Rectal smooth muscle tissue (tissue), 1 donor: ENCODE measurements at regions not wholly inside any gene's neighbourhood (a gene's known extent, or its start where the extent isn't known, plus 50 kb on each side); places are given as distances from the start of the nearest gene placed in this dataset.

ENCODE experiments used
- H3K27ac ChIP-seq: one replicate; pipeline ENCODE4 v1.7.0; 2013; ENCODE audit warnings: low read depth, low read length, inconsistent platforms
- H3K27me3 ChIP-seq: one replicate; pipeline ENCODE4 v1.7.0; 2013; ENCODE audit warnings: low read length; ENCODE audit not compliant: control insufficient read depth, insufficient read depth
- H3K36me3 ChIP-seq: one replicate; pipeline ENCODE4 v1.7.0; 2013; ENCODE audit warnings: low read length; ENCODE audit not compliant: control insufficient read depth, insufficient read depth
- H3K4me1 ChIP-seq: one replicate; pipeline ENCODE4 v1.7.0; 2013; ENCODE audit warnings: low read length; ENCODE audit not compliant: control insufficient read depth, insufficient read depth
- H3K4me3 ChIP-seq: one replicate; pipeline ENCODE4 v1.7.0; 2013; ENCODE audit warnings: low read length
- H3K9ac ChIP-seq: one replicate; pipeline ENCODE4 v1.7.0; 2013; ENCODE audit warnings: low read length

DNA sequence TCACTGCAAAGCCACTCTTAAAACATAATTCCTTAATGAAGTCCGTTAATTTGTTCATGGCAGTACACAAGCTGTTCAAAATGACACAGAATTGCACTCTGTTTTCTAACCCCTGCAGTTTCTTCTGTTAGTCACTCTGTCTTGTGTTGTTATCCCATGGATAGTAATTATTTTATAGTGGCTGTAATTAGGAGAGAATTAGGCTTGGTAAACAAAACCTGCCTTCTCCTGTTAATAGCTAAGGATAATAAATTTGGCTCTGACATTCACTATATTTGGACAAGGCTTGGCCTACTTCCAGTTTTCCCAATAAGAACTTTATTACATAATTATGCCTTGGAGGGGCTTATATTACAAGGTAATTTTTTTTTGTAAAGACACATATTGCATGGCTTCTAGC is 330.3 kb upstream of the FIGN start:
- no peaks in the 10 kb centered on the region for H3K27me3 ChIP-seq
- no peak overlapping the region for H3K9ac ChIP-seq
- H3K4me3 ChIP-seq, result no peak overlapping the region
- no peak overlapping the region for H3K27ac ChIP-seq
- H3K36me3 ChIP-seq, result no peaks in the 10 kb centered on the region
- H3K4me1 ChIP-seq, result no peaks in the 10 kb centered on the region

- Histone ChIP-seq H3K4me1 (no peaks in the 10 kb centered on the region), H3K27me3 (no peaks in the 10 kb centered on the region), H3K4me3 (no peak overlapping the region), H3K27ac (no peak overlapping the region), H3K9ac (no peak overlapping the region), H3K36me3 (no peaks in the 10 kb centered on the region)
These were observed 329.2 kb upstream of the FIGN start for GRCh38 chr2:164065038-164065437.

- Histone ChIP-seq H3K9ac (no peak overlapping the region), H3K4me1 (no peaks in the 10 kb centered on the region), H3K36me3 (no peaks in the 10 kb centered on the region), H3K27me3 (no peaks in the 10 kb centered on the region), H3K4me3 (no peak overlapping the region), H3K27ac (no peak overlapping the region)
These were observed 325.4 kb upstream of the FIGN start for GRCh38 chr2:164061129-164061746.

DNA sequence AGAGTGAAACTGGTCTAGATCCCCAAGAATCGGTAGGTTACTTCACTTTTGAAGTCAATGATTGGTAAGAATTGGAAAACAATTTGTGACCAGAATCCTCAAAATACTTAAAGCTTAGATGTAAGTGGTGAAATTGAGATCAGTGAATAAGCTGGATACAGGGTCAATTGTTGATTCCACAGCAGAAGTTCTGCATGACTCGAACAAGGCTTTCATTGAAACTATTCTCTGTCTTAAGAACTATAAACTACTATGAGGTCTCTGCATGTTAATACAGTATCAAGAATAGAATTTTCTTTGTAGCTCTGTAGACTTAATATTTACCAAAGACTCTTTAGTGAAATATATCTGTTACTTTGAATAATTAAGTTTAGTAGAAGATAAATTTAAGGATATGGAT is 324.2 kb upstream of the FIGN start:
- no peak overlapping the region for H3K4me3 ChIP-seq
- no peak overlapping the region for H3K27ac ChIP-seq
- H3K36me3 ChIP-seq, result no peaks in the 10 kb centered on the region
- no peaks in the 10 kb centered on the region for H3K27me3 ChIP-seq
- no peak overlapping the region for H3K9ac ChIP-seq
- H3K4me1 ChIP-seq, result no peaks in the 10 kb centered on the region

DNA sequence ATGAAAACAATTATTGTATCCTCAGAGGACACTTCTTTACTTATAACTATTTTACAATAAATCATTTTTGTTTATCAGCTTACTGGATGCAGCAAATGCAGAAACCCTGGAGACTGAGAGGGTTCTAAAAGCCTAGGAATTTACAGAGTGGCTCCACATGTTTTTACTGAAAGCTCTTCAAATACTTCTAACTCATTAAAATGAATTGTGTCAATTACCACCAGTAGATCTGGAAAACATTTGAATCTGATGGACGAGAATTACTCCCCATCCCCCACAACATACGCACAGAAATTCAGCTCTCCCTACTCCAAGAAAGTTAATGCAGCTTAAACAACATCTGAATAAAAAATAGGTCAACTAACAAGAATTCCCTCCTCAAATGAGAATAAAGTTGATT is 319.8 kb upstream of the FIGN start:
- Histone ChIP-seq H3K27ac (no peak overlapping the region), H3K4me3 (no peak overlapping the region), H3K4me1 (no peaks in the 10 kb centered on the region), H3K36me3 (no peaks in the 10 kb centered on the region), H3K9ac (no peak overlapping the region), H3K27me3 (no peaks in the 10 kb centered on the region)

- no peak overlapping the region for H3K27ac ChIP-seq
- no peaks in the 10 kb centered on the region for H3K27me3 ChIP-seq
These were observed 318.8 kb upstream of the FIGN start for GRCh38 chr2:164054651-164055050.

GRCh38 chr2:164053021-164053420 is 317.2 kb upstream of the FIGN start:
- Histone ChIP-seq H3K27me3 (no peaks in the 10 kb centered on the region), H3K36me3 (no peaks in the 10 kb centered on the region), H3K4me1 (no peaks in the 10 kb centered on the region), H3K4me3 (no peak overlapping the region), H3K27ac (no peak overlapping the region), H3K9ac (no peak overlapping the region)

More at GRCh38 chr2:164054651-164055050, 318.8 kb upstream of the FIGN start:
- Histone ChIP-seq H3K9ac (no peak overlapping the region), H3K4me3 (no peak overlapping the region), H3K36me3 (no peaks in the 10 kb centered on the region), H3K4me1 (no peaks in the 10 kb centered on the region)

DNA sequence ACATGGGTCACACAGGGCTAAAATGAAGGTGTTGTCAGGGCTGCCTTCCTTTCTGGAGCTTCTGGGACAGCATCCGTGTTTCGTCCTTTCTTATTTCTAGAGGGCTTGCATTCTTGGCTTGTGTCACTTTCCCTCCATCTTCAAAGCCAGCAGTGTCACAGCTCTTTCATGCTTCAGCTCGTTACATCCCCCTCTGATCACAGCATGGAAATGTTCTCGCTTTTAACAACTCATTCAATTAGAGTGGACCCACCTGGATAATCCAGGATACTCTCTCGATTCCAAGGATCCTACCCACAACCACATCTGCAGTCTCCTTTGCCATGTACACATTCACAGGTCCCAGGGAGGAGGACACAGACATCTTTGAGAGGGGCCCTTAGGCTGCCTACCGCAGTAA is 316.2 kb upstream of the FIGN start:
- Histone ChIP-seq H3K27me3 (no peaks in the 10 kb centered on the region), H3K27ac (no peak overlapping the region), H3K4me3 (no peak overlapping the region), H3K36me3 (no peaks in the 10 kb centered on the region), H3K9ac (no peak overlapping the region), H3K4me1 (no peaks in the 10 kb centered on the region)

GRCh38 chr2:164048729-164049128 is 312.9 kb upstream of the FIGN start:
- Histone ChIP-seq H3K27me3 (no peaks in the 10 kb centered on the region), H3K4me1 (no peaks in the 10 kb centered on the region), H3K9ac (no peak overlapping the region), H3K27ac (no peak overlapping the region), H3K36me3 (no peaks in the 10 kb centered on the region), H3K4me3 (no peak overlapping the region)

- Histone ChIP-seq H3K27me3 (no peaks in the 10 kb centered on the region), H3K4me3 (no peak overlapping the region), H3K4me1 (no peaks in the 10 kb centered on the region), H3K36me3 (no peaks in the 10 kb centered on the region), H3K27ac (no peak overlapping the region), H3K9ac (no peak overlapping the region)
These were observed 310.2 kb upstream of the FIGN start for GRCh38 chr2:164046040-164046439.

DNA sequence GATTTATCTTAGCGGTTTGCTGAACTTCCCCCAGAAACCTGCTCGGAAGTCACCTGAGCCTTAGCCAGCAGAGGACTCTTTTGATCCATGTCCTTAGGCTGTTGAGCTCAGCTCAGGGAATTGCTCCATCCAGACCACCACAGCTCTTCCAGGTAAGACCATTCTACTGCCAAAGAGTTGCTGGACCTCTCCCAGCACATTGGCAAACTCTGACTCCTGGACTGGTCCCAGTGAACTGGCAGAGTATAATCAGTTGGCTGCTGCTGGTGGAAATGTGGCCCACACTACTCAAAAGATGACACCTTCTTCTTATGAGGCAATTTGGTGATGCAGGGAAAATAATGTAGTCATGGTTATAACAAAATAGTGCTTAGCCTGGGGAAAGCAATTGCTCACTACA is 308.8 kb upstream of the FIGN start:
- no peak overlapping the region for H3K4me3 ChIP-seq
- no peaks in the 10 kb centered on the region for H3K4me1 ChIP-seq
- H3K27me3 ChIP-seq, result no peaks in the 10 kb centered on the region
- H3K36me3 ChIP-seq, result no peaks in the 10 kb centered on the region
- no peak overlapping the region for H3K27ac ChIP-seq
- no peak overlapping the region for H3K9ac ChIP-seq

DNA sequence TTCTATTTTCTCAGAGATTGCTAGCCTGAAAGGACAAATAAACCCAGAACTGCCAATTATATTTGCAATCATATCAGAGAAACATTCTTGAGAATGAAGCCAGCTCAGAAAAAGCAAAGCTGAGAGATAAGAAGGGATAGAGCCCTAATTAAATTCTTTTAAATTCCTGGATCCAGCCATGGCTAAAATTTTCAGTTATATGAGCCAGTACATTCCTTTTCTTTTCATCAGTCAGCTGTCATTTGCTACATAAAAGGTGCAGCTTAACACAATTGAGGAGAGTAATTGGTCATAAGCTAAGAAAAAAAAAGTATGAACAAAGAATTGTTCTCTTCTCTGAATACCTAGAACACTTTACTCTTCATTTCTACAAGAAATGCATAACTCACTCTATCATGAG is 303.5 kb upstream of the FIGN start:
- H3K4me3 ChIP-seq, result no peak overlapping the region

GRCh38 chr2:164032995-164033394 is 297.2 kb upstream of the FIGN start:
- Histone ChIP-seq H3K27me3 (no peaks in the 10 kb centered on the region), H3K4me3 (no peak overlapping the region), H3K27ac (no peak overlapping the region), H3K4me1 (no peaks in the 10 kb centered on the region), H3K36me3 (no peaks in the 10 kb centered on the region), H3K9ac (no peak overlapping the region)

More for the DNA sequence above, 303.5 kb upstream of the FIGN start:
- no peaks in the 10 kb centered on the region for H3K36me3 ChIP-seq
- H3K9ac ChIP-seq, result no peak overlapping the region
- no peaks in the 10 kb centered on the region for H3K27me3 ChIP-seq
- no peaks in the 10 kb centered on the region for H3K4me1 ChIP-seq
- H3K27ac ChIP-seq, result no peak overlapping the region
